Tibial nerve (tissue), 4 donors: ENCODE measurements at regions not wholly inside any gene's neighbourhood (a gene's known extent, or its start where the extent isn't known, plus 50 kb on each side); places are given as distances from the start of the nearest gene placed in this dataset.
"Not testable (repeated sequence)": the region's sequence is repeated elsewhere in the genome, so short reads cannot be mapped to it uniquely, and the experiment has no call there.

ENCODE experiments used
- DNase-seq, 2 donors: peaks; one replicate each; pipeline ENCODE4 v3.0.0-alpha.2; 2019; ENCODE audit warnings: low spot score in 2 of 2
- H3K27ac ChIP-seq, 4 donors: fragments of 200-600 bp; sonication (generic) in 3 of 4; one replicate each; pipeline ENCODE4 v1.5.1; 2017 to 2019; ENCODE audit warnings: mild to moderate bottlenecking in 1 of 4
- H3K27me3 ChIP-seq, 2 donors: fragments of 200-600 bp; sonication (generic) in 1 of 2; one replicate each; pipeline versions ENCODE4 v1.5.1 to v1.6.0; 2017 to 2019
- H3K36me3 ChIP-seq, 3 donors: fragments of 200-600 bp; sonication (generic); one replicate each; pipeline ENCODE4 v1.5.1; 2018 to 2019
- H3K4me1 ChIP-seq, 4 donors: fragments of 200-600 bp; sonication (generic) in 3 of 4; one replicate each; pipeline ENCODE4 v1.5.1; 2017 to 2019
- H3K4me3 ChIP-seq, 4 donors: fragments of 200-600 bp; sonication (generic) in 3 of 4; one replicate each; pipeline ENCODE4 v1.5.1; 2017 to 2019; ENCODE audit warnings: mild to moderate bottlenecking in 1 of 4, moderate library complexity in 1 of 4
- H3K9me3 ChIP-seq, 4 donors: fragments of 200-600 bp; sonication (generic) in 3 of 4; one replicate each; pipeline ENCODE4 v1.5.1; 2017 to 2019
- CTCF ChIP-seq, 5 experiments: fragments of 200-600 bp in 3 of 5; fragments of 450-650 bp in 2 of 5; sonication (generic) in 3 of 5; IDR thresholded peaks; one replicate each; pipeline ENCODE4 v1.5.1; 2016 to 2019; ENCODE audit warnings: antibody characterized with exemption in 5 of 5, mild to moderate bottlenecking in 3 of 5, moderate library complexity in 2 of 5
- EP300 ChIP-seq, 2 donors: sonication (generic); formaldehyde crosslinking; IDR thresholded peaks; one replicate each; pipeline ENCODE4 v1.6.1; 2017; ENCODE audit warnings: antibody characterized with exemption in 2 of 2, mild to moderate bottlenecking in 1 of 2
- POLR2A ChIP-seq, 2 donors: fragments of 450-650 bp; IDR thresholded peaks; one replicate each; pipeline ENCODE4 v1.6.1; 2017; ENCODE audit warnings: antibody characterized with exemption in 2 of 2, mild to moderate bottlenecking in 2 of 2, moderate library complexity in 2 of 2
- WGBS, 2 donors: methylation state at CpG; one replicate each; pipeline ENCODE4 v1.1.5; 2018; 5-methylcytosine and 5-hydroxymethylcytosine counted together

DNA sequence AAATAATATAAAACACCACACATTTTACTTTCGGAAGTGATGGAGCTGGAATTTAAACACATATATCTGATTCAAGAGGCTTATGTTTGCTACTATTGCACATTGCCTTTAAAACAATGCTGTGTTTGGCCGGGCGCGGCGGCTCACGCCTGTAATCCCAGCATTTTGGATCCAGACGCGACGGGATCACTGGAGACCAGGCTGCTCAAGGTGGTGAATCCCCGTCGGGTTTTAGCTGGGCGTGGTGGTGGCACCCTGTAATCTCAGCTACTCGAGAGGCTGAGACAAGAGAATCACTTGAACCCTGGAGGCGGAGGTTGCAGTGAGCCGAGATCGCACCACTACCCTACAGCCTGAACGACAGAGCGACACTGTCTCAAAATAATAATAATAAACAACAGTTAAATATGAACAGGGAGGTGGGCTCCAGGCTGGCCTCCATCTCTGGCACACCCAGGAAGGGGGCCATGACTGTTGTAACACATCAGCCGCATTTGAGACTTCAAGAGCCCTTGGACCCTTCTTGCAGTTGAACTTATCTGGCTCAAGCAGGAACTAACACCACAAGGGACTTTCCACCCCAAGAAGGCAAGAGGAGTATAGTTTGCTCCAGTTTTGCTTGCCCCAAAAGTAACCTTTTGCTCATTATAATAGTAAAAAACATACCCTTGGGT is 127.1 kb upstream of the ZNF184 start:
- no peaks in the 10 kb centered on the region for H3K36me3 ChIP-seq
- H3K27me3 ChIP-seq = peaks cover 0 to 62% of the 10 kb centered on the region in 2 donors
- H3K27ac ChIP-seq = no peak overlapping the region
- H3K9me3 ChIP-seq = peaks cover 0 to 13% (median 0%) of the 10 kb centered on the region in 4 donors
- H3K4me1 ChIP-seq = peaks cover 0 to 2% (median 0%) of the 10 kb centered on the region in 4 donors
- TF ChIP-seq POLR2A (IDR thresholded peaks at IDR 0.05) (no peak), CTCF (IDR thresholded peaks at IDR 0.05) (no peak), EP300 (IDR thresholded peaks at IDR 0.05) (no peak)
- no peak for DNase-seq
- no peak overlapping the region for H3K4me3 ChIP-seq
- 92 to 94% methylated on average over 19 of the region's 19 CpGs for WGBS, 2 donors

DNA sequence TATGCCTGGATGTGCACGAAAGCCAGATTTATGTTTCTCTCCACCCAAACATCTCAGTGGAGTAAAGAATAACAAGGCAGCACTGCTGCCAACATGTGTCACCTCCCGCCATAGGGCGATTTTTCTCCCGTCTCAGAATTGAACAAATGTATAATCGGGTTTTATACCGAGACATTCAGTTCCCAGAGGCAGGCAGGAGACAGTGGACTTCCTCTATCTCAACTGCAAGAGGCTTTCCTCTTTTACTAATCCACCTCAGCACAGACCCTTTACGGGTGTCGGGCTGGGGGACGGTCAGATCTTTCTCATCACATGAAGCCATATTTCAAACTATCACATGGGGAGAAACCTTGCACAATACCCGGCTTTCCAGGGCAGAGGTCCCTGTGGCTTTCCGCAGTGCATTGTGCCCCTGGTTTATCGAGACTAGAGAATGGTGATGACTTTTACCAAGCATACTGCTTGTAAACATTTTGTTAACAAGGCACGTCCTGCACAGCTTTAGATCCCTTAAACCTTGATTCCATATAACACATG is 124.2 kb upstream of the ZNF184 start:
- Histone ChIP-seq H3K27me3 (peaks cover 0 to 74% of the 10 kb centered on the region in 2 donors), H3K9me3 (peaks cover 0 to 13% (median 0%) of the 10 kb centered on the region in 4 donors)
- H3K27ac ChIP-seq, H3K4me3 ChIP-seq, H3K4me1 ChIP-seq, DNase-seq, H3K36me3 ChIP-seq: not testable (repeated sequence)
- WGBS, 2 donors = 52 to 66% methylated on average over 13 of the region's 13 CpGs

DNA sequence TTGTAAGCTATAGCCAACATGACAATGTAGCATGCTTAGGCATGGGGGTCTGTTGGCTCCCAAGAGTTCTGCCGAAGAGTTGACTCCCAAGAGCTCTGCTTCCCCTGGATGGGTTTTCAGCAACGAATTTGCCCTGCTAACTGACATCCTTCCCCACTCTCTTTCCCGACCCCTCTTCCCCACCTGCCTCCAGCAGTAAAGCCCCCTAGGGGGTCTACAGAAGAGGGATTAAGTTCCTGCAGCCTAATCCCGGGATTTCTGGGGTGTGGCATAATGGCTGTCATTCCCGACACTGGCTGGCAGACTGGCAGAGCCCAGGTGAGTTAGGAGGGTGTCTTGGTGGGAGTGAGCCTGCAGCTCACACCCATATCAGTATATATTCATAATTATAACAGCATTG is 121.0 kb upstream of the ZNF184 start:
- Histone ChIP-seq H3K9me3 (no peaks in the 10 kb centered on the region), H3K27ac (no peak overlapping the region), H3K36me3 (no peaks in the 10 kb centered on the region), H3K4me3 (no peak overlapping the region), H3K27me3 (peaks cover 0 to 70% of the 10 kb centered on the region in 2 donors), H3K4me1 (peaks cover 0 to 12% (median 0%) of the 10 kb centered on the region in 4 donors)
- no peak for TF ChIP-seq CTCF (IDR thresholded peaks at IDR 0.05)
- TF ChIP-seq POLR2A (IDR thresholded peaks at IDR 0.05) = no peak
- DNase-seq = no peak
- 10 to 11% methylated on average over 5 of the region's 5 CpGs for WGBS, 2 donors

DNA sequence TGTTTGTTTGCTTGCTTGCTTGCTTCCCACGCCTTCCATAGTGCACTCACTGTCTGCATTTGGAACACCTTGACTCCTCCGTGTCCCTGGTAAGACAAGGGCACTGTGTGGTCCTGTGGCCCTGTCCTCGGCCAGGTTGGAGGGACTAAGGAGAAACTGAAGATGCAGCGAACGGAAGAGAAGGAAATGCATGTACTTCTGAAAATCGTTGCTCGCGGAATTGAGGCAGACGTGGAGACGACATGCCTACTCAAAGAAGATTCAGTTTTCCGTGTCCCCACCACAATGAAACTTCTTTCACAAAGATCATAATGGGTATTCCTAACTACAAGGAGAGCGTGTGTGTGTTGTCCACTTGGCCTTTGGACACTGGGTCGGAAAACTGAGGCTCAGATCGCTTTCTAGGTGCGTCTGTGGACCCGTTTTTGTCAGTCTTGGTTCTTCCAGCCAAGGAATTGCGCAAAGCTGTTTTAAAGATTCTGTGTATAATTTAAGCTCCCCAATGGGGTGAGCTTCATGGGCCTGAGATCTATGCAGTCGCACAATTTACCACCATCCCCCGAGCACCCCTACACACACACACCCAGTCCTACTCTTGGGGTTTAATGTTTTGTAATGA is 120.4 kb upstream of the ZNF184 start:
- DNase-seq = no peak
- Histone ChIP-seq H3K9me3 (no peaks in the 10 kb centered on the region), H3K4me1 (peaks cover 0 to 12% (median 0%) of the 10 kb centered on the region in 4 donors), H3K36me3 (no peaks in the 10 kb centered on the region), H3K27ac (no peak overlapping the region), H3K4me3 (peak overlapping the region in 1 of 4 donors; percentile 13), H3K27me3 (peaks cover 0 to 70% of the 10 kb centered on the region in 2 donors)
- 11 to 12% methylated on average over 19 of the region's 19 CpGs for WGBS, 2 donors
- no peak for TF ChIP-seq CTCF (IDR thresholded peaks at IDR 0.05)
- no peak for TF ChIP-seq POLR2A (IDR thresholded peaks at IDR 0.05)
- TF ChIP-seq EP300 (IDR thresholded peaks at IDR 0.05) = no peak

DNA sequence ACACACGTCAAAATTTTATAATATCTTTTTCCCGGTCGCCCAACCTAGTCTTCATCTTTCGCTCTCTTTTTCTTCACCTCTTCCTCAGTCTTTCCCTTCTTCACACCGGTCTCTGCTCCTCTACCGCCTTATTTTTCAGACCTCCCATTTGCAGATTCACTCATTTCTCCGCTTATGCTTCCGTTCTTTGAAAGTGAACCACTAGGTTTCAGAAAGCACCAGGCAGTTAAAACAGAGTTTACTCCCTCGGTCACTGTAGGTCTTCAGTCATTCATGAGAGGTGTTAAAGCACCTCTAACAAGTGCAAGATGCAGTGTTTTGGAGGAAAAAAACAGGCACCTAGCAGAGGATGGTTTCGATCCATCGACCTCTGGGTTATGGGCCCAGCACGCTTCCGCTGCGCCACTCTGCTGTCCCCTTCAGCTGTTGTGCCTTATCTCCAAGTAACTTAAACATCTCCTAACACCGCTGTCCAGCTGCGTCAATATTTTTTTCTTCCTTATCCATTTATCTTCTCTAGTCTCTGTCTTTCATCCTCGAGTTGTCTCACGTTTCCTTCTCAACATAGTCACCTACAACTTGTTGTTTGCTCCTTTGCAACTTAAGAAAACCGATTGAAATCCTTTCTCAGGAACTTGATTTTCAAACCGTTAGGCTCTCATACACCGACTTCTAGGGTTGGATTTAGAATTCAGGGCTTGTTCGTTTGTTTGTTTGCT is 119.7 kb upstream of the ZNF184 start:
- Histone ChIP-seq H3K9me3 (no peaks in the 10 kb centered on the region), H3K36me3 (no peaks in the 10 kb centered on the region), H3K27me3 (peaks cover 0 to 70% of the 10 kb centered on the region in 2 donors), H3K27ac (no peak overlapping the region), H3K4me1 (peaks cover 0 to 12% (median 0%) of the 10 kb centered on the region in 4 donors), H3K4me3 (peak overlapping the region in 1 of 4 donors; percentile 13)
- WGBS, 2 donors = 2% methylated on average over 22 of the region's 22 CpGs
- TF ChIP-seq EP300 (IDR thresholded peaks at IDR 0.05) (no peak), POLR2A (IDR thresholded peaks at IDR 0.05) (no peak), CTCF (IDR thresholded peaks at IDR 0.05) (no peak)
- no peak for DNase-seq
